Prostate gland (tissue), 2 donors: ENCODE measurements at regions not wholly inside any gene's neighbourhood (a gene's known extent, or its start where the extent isn't known, plus 50 kb on each side); places are given as distances from the start of the nearest gene placed in this dataset.

Experiments
- CTCF ChIP-seq, 4 experiments: fragments of 200-600 bp in 2 of 4; fragments of 450-650 bp in 2 of 4; sonication (generic) in 2 of 4; IDR thresholded peaks; 1 replicate in 3 of 4; 2 replicates in 1 of 4; pipeline ENCODE4 v1.5.1; 2016 to 2019; ENCODE audit warnings: antibody characterized with exemption in 4 of 4, mild to moderate bottlenecking in 2 of 4, moderate library complexity in 2 of 4
- POLR2A ChIP-seq: fragments of 450-650 bp; IDR thresholded peaks from one replicate; pipeline ENCODE4 v1.6.1; 2016; ENCODE audit warnings: antibody characterized with exemption, mild to moderate bottlenecking

GRCh38 chr4:29708473-29708872 lies 1011.7 kb upstream of the PCDH7 start:
- TF ChIP-seq CTCF (IDR thresholded peaks at IDR 0.05) (no peak), POLR2A (no peak)
